GM12892 (cell line): ENCODE measurements at regions not wholly inside any gene's neighbourhood (a gene's known extent, or its start where the extent isn't known, plus 50 kb on each side); places are given as distances from the start of the nearest gene placed in this dataset.

Experiments used
- POLR2A ChIP-seq: IDR thresholded peaks from 2 replicates; pipeline ENCODE4 v1.6.1; 2011; ENCODE audit warnings: low read depth, low read length, control low read depth
- POLR2AphosphoS5 ChIP-seq: IDR thresholded peaks from 2 replicates; pipeline ENCODE4 v1.6.1; 2011; ENCODE audit warnings: low read depth, low read length, control low read depth
- TAF1 ChIP-seq: IDR thresholded peaks from 2 replicates; pipeline ENCODE4 v1.6.1; 2011; ENCODE audit warnings: low read depth, mild to moderate bottlenecking, control low read depth, low read length, borderline replicate concordance

DNA sequence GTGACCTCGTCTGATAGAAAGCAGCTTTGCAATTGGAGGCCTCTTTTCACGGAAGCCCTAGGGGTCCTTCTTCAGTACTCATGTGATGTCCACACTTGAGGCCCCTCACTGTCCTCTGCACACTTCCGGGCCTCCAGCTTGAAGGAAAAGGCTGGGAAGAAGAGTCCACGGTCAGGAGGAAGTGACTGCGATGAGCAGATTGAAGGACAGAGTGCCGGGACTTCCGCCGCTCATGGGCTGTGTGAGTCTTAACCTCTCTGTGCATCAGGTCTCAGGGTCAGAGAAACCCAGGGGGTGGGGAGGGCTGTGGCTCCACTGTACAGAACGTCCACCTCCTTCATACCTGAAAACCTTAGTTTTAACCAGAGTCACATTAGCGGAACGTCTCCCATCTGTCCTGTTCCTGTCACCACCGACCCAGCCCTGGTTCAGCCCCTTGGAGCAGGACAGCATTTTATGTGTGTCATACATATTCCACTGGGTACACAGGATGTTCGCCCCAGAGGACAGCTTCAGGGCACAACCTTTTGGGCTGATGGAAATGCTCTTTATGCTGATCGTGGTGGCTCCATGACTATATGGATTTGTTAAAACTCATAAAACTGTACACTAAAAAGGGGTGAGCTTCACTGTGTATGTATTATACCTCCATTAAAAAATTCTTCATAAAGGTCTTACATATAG is 51.0 kb upstream of the SORCS2 start:
- no peak for TF ChIP-seq POLR2AphosphoS5
- TF ChIP-seq POLR2A: no peak
- no peak for TF ChIP-seq TAF1
